ENCODE measurements at regions not wholly inside any gene's neighbourhood (a gene's known extent, or its start where the extent isn't known, plus 50 kb on each side); places are given as distances from the start of the nearest gene placed in this dataset.

GRCh38 chr9:113654605-113655428 is 191.3 kb downstream of the RGS3 start:
- no peaks in the 10 kb centered on the region for H3K36me3 ChIP-seq (ENCODE audit: control insufficient read depth in 1 of 2, insufficient read depth in 2 of 2, low read length in 2 of 2)
- no peak overlapping the region for H3K4me3 ChIP-seq (ENCODE audit: low read depth in 1 of 2, low read length in 2 of 2)
- H3K27ac ChIP-seq (ENCODE audit: low read depth, low read length) = no peak overlapping the region
- peaks cover 4 to 10% of the 10 kb centered on the region in 2 donors for H3K4me1 ChIP-seq (ENCODE audit: control insufficient read depth in 1 of 2, insufficient read depth in 2 of 2, low read length in 2 of 2)
- peak overlapping the region; percentile 34 to 60 for H3K9ac ChIP-seq (ENCODE audit: low read depth in 1 of 2, low read length in 2 of 2)
- no peaks in the 10 kb centered on the region for H3K9me3 ChIP-seq (ENCODE audit: control insufficient read depth in 1 of 2, low read length in 2 of 2)
- H3K27me3 ChIP-seq (ENCODE audit: control insufficient read depth in 1 of 2, insufficient read depth in 2 of 2, low read length in 2 of 2) = no peaks in the 10 kb centered on the region

GRCh38 chr9:113656771-113657670 is 193.5 kb downstream of the RGS3 start:
- H3K27ac ChIP-seq (ENCODE audit: low read depth, low read length) = no peak overlapping the region
- H3K9me3 ChIP-seq (ENCODE audit: control insufficient read depth in 1 of 2, low read length in 2 of 2) = no peaks in the 10 kb centered on the region
- H3K4me1 ChIP-seq (ENCODE audit: control insufficient read depth in 1 of 2, insufficient read depth in 2 of 2, low read length in 2 of 2) = peaks cover 4 to 10% of the 10 kb centered on the region in 2 donors
- no peak overlapping the region for H3K4me3 ChIP-seq (ENCODE audit: low read depth in 1 of 2, low read length in 2 of 2)
- no peaks in the 10 kb centered on the region for H3K36me3 ChIP-seq (ENCODE audit: control insufficient read depth in 1 of 2, insufficient read depth in 2 of 2, low read length in 2 of 2)
- H3K9ac ChIP-seq (ENCODE audit: low read depth in 1 of 2, low read length in 2 of 2) = no peak overlapping the region
- no peaks in the 10 kb centered on the region for H3K27me3 ChIP-seq (ENCODE audit: control insufficient read depth in 1 of 2, insufficient read depth in 2 of 2, low read length in 2 of 2)

DNA sequence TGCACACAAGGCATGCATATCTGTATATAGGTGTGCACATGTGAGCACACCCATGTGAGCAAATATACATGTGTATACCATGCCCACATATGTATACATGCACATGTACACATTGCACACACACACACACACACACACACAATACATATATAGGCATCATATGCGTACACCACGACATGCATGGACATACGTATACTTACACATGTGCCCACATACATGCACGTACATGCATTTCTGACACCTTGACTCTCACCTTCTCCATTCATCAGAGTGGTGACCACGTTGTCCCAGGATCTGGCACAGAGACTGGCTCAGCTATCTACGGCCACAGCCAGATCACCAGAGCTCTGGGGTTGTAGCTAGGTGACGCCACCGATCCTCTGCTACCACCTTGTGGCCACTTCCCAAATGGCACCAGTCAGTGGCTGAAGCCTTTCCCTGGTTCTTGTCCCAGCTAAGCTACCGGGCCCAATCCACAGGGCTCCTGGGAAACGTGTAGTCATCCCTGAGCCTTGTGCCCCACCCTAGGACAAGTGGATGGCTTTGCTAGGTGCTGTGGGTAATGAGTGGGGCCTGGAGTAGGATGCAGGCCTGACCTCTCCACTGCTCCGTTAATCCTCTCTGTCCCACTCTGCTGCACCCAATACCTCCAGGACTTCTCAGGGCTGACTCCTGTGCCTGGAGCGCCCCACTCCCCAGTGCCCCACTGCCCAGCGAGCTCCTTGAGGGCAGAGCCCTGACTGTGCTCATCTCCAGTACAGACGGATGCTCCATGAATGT is 194.4 kb downstream of the RGS3 start:
- Histone ChIP-seq H3K27ac (ENCODE audit: low read depth, low read length) (no peak overlapping the region), H3K4me1 (ENCODE audit: control insufficient read depth in 1 of 2, insufficient read depth in 2 of 2, low read length in 2 of 2) (peaks cover 4 to 10% of the 10 kb centered on the region in 2 donors), H3K9me3 (ENCODE audit: control insufficient read depth in 1 of 2, low read length in 2 of 2) (no peaks in the 10 kb centered on the region), H3K36me3 (ENCODE audit: control insufficient read depth in 1 of 2, insufficient read depth in 2 of 2, low read length in 2 of 2) (no peaks in the 10 kb centered on the region), H3K4me3 (ENCODE audit: low read depth in 1 of 2, low read length in 2 of 2) (no peak overlapping the region), H3K27me3 (ENCODE audit: control insufficient read depth in 1 of 2, insufficient read depth in 2 of 2, low read length in 2 of 2) (no peaks in the 10 kb centered on the region), H3K9ac (ENCODE audit: low read depth in 1 of 2, low read length in 2 of 2) (no peak overlapping the region)

DNA sequence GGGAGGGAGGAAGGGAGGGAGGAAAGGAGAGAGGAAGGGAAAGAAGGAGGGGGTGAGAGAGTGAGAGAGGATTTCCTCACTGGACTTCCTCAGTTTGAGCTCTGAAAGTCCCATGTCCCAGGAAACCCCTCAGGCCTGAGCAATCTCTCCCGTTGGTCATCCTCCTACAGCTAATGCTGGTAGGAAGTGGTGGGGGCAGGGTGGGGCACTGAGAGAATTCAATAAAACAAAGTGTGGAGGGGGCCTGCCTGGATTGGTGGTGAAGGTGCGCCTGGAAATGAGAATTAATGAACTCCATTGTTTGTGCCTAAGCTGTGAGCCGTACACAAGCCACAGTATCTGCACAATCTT is 195.0 kb downstream of the RGS3 start:
- no peak overlapping the region for H3K27ac ChIP-seq (ENCODE audit: low read depth, low read length)
- peaks cover 4 to 10% of the 10 kb centered on the region in 2 donors for H3K4me1 ChIP-seq (ENCODE audit: control insufficient read depth in 1 of 2, insufficient read depth in 2 of 2, low read length in 2 of 2)
- H3K9ac ChIP-seq (ENCODE audit: low read depth in 1 of 2, low read length in 2 of 2) = no peak overlapping the region
- no peaks in the 10 kb centered on the region for H3K9me3 ChIP-seq (ENCODE audit: control insufficient read depth in 1 of 2, low read length in 2 of 2)
- H3K27me3 ChIP-seq (ENCODE audit: control insufficient read depth in 1 of 2, insufficient read depth in 2 of 2, low read length in 2 of 2) = peaks cover 0 to 2% of the 10 kb centered on the region in 2 donors
- H3K36me3 ChIP-seq (ENCODE audit: control insufficient read depth in 1 of 2, insufficient read depth in 2 of 2, low read length in 2 of 2) = no peaks in the 10 kb centered on the region
- no peak overlapping the region for H3K4me3 ChIP-seq (ENCODE audit: low read depth in 1 of 2, low read length in 2 of 2)

DNA sequence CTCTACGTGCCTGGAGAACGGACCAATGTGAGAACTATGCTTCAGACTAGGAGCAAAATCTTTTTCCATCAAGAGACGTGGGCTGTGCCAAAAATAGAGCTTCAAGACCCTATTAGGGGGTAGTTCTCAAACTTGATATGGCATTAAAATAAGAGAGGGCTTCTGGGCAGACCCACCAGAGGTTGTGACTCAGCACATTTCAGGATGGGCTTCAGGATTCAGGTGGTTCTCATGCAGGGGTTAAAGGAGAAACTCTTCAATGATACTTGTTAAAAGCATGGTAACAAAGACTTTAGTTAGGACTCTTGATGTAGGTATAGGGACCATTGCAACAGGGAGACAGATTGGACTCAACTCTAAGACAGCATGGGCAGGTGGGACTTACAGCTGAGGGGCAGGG is 195.5 kb downstream of the RGS3 start:
- peaks cover 0 to 3% of the 10 kb centered on the region in 2 donors for H3K27me3 ChIP-seq (ENCODE audit: control insufficient read depth in 1 of 2, insufficient read depth in 2 of 2, low read length in 2 of 2)

DNA sequence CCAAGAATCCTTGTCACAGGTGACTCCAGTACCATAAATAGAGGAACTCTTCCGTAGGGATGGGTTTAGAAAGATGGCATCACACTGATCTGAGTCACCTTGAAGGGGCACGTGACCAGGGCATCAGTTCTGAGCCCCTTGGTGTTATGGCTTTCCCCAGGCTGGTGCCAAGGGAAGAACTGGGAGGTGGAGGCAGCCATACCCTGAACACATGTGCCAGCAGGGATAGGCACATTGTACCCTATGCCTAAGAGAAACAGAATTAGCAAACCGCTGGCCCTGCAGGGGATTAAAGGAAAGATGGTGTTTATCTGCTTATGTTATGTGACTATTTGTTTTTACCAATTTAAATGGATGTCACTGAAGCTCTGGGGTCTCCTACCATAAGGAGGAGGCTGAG is 196.2 kb downstream of the RGS3 start:
- no peaks in the 10 kb centered on the region for H3K36me3 ChIP-seq (ENCODE audit: control insufficient read depth in 1 of 2, insufficient read depth in 2 of 2, low read length in 2 of 2)
- H3K4me1 ChIP-seq (ENCODE audit: control insufficient read depth in 1 of 2, insufficient read depth in 2 of 2, low read length in 2 of 2) = peaks cover 4 to 10% of the 10 kb centered on the region in 2 donors
- H3K9ac ChIP-seq (ENCODE audit: low read depth in 1 of 2, low read length in 2 of 2) = no peak overlapping the region
- no peak overlapping the region for H3K27ac ChIP-seq (ENCODE audit: low read depth, low read length)
- no peaks in the 10 kb centered on the region for H3K9me3 ChIP-seq (ENCODE audit: control insufficient read depth in 1 of 2, low read length in 2 of 2)
- peaks cover 0 to 3% of the 10 kb centered on the region in 2 donors for H3K27me3 ChIP-seq (ENCODE audit: control insufficient read depth in 1 of 2, insufficient read depth in 2 of 2, low read length in 2 of 2)
- H3K4me3 ChIP-seq (ENCODE audit: low read depth in 1 of 2, low read length in 2 of 2) = no peak overlapping the region

More for the DNA sequence above, 195.5 kb downstream of the RGS3 start:
- H3K4me3 ChIP-seq (ENCODE audit: low read depth in 1 of 2, low read length in 2 of 2) = no peak overlapping the region
- H3K4me1 ChIP-seq (ENCODE audit: control insufficient read depth in 1 of 2, insufficient read depth in 2 of 2, low read length in 2 of 2) = peaks cover 4 to 10% of the 10 kb centered on the region in 2 donors
- no peak overlapping the region for H3K9ac ChIP-seq (ENCODE audit: low read depth in 1 of 2, low read length in 2 of 2)
- no peaks in the 10 kb centered on the region for H3K9me3 ChIP-seq (ENCODE audit: control insufficient read depth in 1 of 2, low read length in 2 of 2)
- no peak overlapping the region for H3K27ac ChIP-seq (ENCODE audit: low read depth, low read length)
- H3K36me3 ChIP-seq (ENCODE audit: control insufficient read depth in 1 of 2, insufficient read depth in 2 of 2, low read length in 2 of 2) = no peaks in the 10 kb centered on the region

DNA sequence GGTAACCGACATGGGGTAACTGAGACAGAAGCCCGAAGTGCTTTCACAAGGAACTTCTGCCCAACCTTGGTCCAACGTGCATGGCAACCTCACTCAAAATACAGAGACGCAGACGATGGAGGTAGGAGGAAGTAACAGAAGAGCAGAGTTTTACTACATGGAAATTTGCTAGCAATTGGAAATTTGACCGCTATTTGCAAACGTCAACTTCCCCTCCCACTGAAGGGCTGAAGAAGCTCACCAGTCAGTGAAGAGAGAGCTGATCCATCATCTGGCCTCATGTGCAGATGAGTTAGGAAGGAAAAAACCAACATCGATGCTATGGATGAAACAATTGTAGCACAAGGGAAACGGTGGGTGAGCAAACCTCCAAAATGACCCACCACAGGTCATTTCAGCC is 196.7 kb downstream of the RGS3 start:
- no peaks in the 10 kb centered on the region for H3K9me3 ChIP-seq (ENCODE audit: control insufficient read depth in 1 of 2, low read length in 2 of 2)
- H3K27ac ChIP-seq (ENCODE audit: low read depth, low read length) = no peak overlapping the region
- no peak overlapping the region for H3K9ac ChIP-seq (ENCODE audit: low read depth in 1 of 2, low read length in 2 of 2)
- H3K4me3 ChIP-seq (ENCODE audit: low read depth in 1 of 2, low read length in 2 of 2) = no peak overlapping the region
- peaks cover 0 to 3% of the 10 kb centered on the region in 2 donors for H3K27me3 ChIP-seq (ENCODE audit: control insufficient read depth in 1 of 2, insufficient read depth in 2 of 2, low read length in 2 of 2)
- no peaks in the 10 kb centered on the region for H3K36me3 ChIP-seq (ENCODE audit: control insufficient read depth in 1 of 2, insufficient read depth in 2 of 2, low read length in 2 of 2)
- H3K4me1 ChIP-seq (ENCODE audit: control insufficient read depth in 1 of 2, insufficient read depth in 2 of 2, low read length in 2 of 2) = peaks cover 2 to 5% of the 10 kb centered on the region in 2 donors

DNA sequence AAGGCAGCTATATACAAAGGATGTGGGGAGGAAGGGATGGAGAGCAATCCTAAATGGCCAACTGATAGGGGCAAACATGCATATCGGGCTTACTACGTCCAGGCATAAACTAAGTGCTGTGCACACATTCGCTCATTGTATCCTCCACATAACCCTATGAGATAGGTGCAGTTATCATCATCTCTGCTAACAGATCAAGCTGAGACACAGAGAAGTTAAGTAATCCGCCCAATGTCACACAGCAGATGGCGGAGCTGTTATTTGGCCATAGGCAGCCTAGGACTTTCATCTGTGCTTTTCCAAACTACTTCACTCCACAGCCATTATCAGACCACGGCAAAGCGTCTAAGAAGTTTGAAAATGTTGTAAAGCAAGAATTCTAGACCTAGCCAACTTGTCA is 197.5 kb downstream of the RGS3 start:
- H3K9me3 ChIP-seq (ENCODE audit: control insufficient read depth in 1 of 2, low read length in 2 of 2) = no peaks in the 10 kb centered on the region
- H3K4me1 ChIP-seq (ENCODE audit: control insufficient read depth in 1 of 2, insufficient read depth in 2 of 2, low read length in 2 of 2) = peaks cover 0 to 3% of the 10 kb centered on the region in 2 donors
- no peak overlapping the region for H3K4me3 ChIP-seq (ENCODE audit: low read depth in 1 of 2, low read length in 2 of 2)
- H3K27ac ChIP-seq (ENCODE audit: low read depth, low read length) = no peak overlapping the region
- peaks cover 0 to 3% of the 10 kb centered on the region in 2 donors for H3K27me3 ChIP-seq (ENCODE audit: control insufficient read depth in 1 of 2, insufficient read depth in 2 of 2, low read length in 2 of 2)
- no peak overlapping the region for H3K9ac ChIP-seq (ENCODE audit: low read depth in 1 of 2, low read length in 2 of 2)
- H3K36me3 ChIP-seq (ENCODE audit: control insufficient read depth in 1 of 2, insufficient read depth in 2 of 2, low read length in 2 of 2) = no peaks in the 10 kb centered on the region

DNA sequence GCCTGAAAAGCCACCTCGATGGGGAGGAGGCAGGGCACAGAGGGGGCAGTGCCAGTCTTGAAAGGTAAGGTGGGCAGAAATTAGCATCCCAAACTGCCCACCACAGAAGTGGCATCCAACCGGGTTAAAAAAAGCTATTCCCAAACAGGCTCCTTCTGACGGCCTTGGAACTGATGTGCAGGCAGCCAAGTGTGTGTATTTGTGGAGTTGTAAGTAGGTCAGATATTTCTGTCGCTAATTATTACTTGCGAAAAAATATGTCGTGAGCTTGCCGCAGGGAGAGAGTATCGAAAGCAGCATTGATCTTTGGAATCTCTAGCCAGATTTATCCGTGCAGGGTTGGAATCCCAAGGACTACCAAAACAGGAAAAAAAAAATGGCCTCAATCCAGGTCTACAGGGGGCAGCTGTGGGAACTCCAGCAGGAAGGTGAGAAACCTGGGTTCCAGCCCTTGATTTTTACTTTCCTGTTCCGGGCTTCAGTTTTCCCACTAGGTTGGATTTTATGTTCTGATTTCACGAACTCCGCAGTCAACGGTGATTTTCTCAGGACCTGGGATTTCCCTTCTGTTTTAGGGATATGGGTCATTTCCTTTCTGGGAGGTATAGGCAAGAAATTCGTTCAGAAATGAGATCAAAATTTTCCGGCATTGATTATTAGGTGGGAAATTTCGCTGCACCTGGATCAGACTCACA is 200.8 kb downstream of the RGS3 start:
- H3K9me3 ChIP-seq (ENCODE audit: control insufficient read depth in 1 of 2, low read length in 2 of 2) = no peaks in the 10 kb centered on the region
- H3K36me3 ChIP-seq (ENCODE audit: control insufficient read depth in 1 of 2, insufficient read depth in 2 of 2, low read length in 2 of 2) = no peaks in the 10 kb centered on the region
- H3K27ac ChIP-seq (ENCODE audit: low read depth, low read length) = no peak overlapping the region
- H3K4me1 ChIP-seq (ENCODE audit: control insufficient read depth in 1 of 2, insufficient read depth in 2 of 2, low read length in 2 of 2) = no peaks in the 10 kb centered on the region
- no peak overlapping the region for H3K9ac ChIP-seq (ENCODE audit: low read depth in 1 of 2, low read length in 2 of 2)
- peaks cover 0 to 3% of the 10 kb centered on the region in 2 donors for H3K27me3 ChIP-seq (ENCODE audit: control insufficient read depth in 1 of 2, insufficient read depth in 2 of 2, low read length in 2 of 2)
- no peak overlapping the region for H3K4me3 ChIP-seq (ENCODE audit: low read depth in 1 of 2, low read length in 2 of 2)
